ENCODE measurements at regions not wholly inside any gene's neighbourhood (a gene's known extent, or its start where the extent isn't known, plus 50 kb on each side); places are given as distances from the start of the nearest gene placed in this dataset.
"Not testable (repeated sequence)": the region's sequence is repeated elsewhere in the genome, so short reads cannot be mapped to it uniquely, and the experiment has no call there.

GRCh38 chr11:92607969-92608722, 361.3 kb upstream of the MTNR1B start:
- TF ChIP-seq CTCF (IDR thresholded peaks at IDR 0.05): no peak
- intact Hi-C loops (cut with DNase I): no loop called here
- DNase-seq (ENCODE audit: low spot score in 2 of 2): no peak
- Histone ChIP-seq H3K27ac (no peak overlapping the region), H3K27me3 (no peaks in the 10 kb centered on the region), H3K36me3 (no peaks in the 10 kb centered on the region), H3K4me1 (no peaks in the 10 kb centered on the region), H3K9me3 (no peaks in the 10 kb centered on the region), H3K4me3 (no peak overlapping the region)

GRCh38 chr11:92611157-92611556, 358.3 kb upstream of the MTNR1B start:
- Histone ChIP-seq H3K4me1 (no peaks in the 10 kb centered on the region), H3K27me3 (no peaks in the 10 kb centered on the region), H3K4me3 (no peak overlapping the region), H3K9me3 (no peaks in the 10 kb centered on the region), H3K27ac (no peak overlapping the region), H3K36me3 (no peaks in the 10 kb centered on the region)
- no peak for DNase-seq (ENCODE audit: low spot score in 2 of 2)
- intact Hi-C loops (cut with DNase I): no loop called here
- TF ChIP-seq CTCF (IDR thresholded peaks at IDR 0.05): no peak

GRCh38 chr11:92618020-92618419, 351.4 kb upstream of the MTNR1B start:
- H3K36me3 ChIP-seq; H3K4me1 ChIP-seq; H3K27me3 ChIP-seq; intact Hi-C loops (cut with DNase I); H3K4me3 ChIP-seq; H3K27ac ChIP-seq; DNase-seq (ENCODE audit: low spot score in 2 of 2): not testable (repeated sequence)
- H3K9me3 ChIP-seq: peaks cover 0 to 12% of the 10 kb centered on the region in 2 donors

GRCh38 chr11:92623055-92623454, 346.4 kb upstream of the MTNR1B start:
- Histone ChIP-seq H3K36me3 (no peaks in the 10 kb centered on the region), H3K4me3 (no peak overlapping the region), H3K4me1 (no peaks in the 10 kb centered on the region), H3K9me3 (peaks cover 0 to 6% of the 10 kb centered on the region in 2 donors), H3K27me3 (no peaks in the 10 kb centered on the region), H3K27ac (no peak overlapping the region)
- TF ChIP-seq CTCF (IDR thresholded peaks at IDR 0.05): no peak
- DNase-seq (ENCODE audit: low spot score in 2 of 2): no peak
- intact Hi-C loops (cut with DNase I): no loop called here

GRCh38 chr11:92625894-92626293, 343.6 kb upstream of the MTNR1B start:
- no peak for TF ChIP-seq CTCF (IDR thresholded peaks at IDR 0.05)
- Histone ChIP-seq H3K9me3 (no peaks in the 10 kb centered on the region), H3K36me3 (no peaks in the 10 kb centered on the region), H3K27ac (no peak overlapping the region), H3K4me1 (no peaks in the 10 kb centered on the region), H3K27me3 (no peaks in the 10 kb centered on the region), H3K4me3 (no peak overlapping the region)
- DNase-seq (ENCODE audit: low spot score in 2 of 2): no peak
- intact Hi-C loops (cut with DNase I): no loop called here

- intact Hi-C loops (cut with DNase I): no loop called here
- H3K9me3 ChIP-seq: no peaks in the 10 kb centered on the region
- H3K4me1 ChIP-seq: no peaks in the 10 kb centered on the region
These were observed 342.8 kb upstream of the MTNR1B start for GRCh38 chr11:92626624-92627023.

More at GRCh38 chr11:92626624-92627023, 342.8 kb upstream of the MTNR1B start:
- Histone ChIP-seq H3K27ac (no peak overlapping the region), H3K36me3 (no peaks in the 10 kb centered on the region), H3K27me3 (no peaks in the 10 kb centered on the region), H3K4me3 (no peak overlapping the region)
- no peak for DNase-seq (ENCODE audit: low spot score in 2 of 2)
- TF ChIP-seq CTCF (IDR thresholded peaks at IDR 0.05): no peak

Data from ascending aorta (tissue), 2 donors.